Skin epidermis (tissue), 12 donors: ENCODE measurements at regions not wholly inside any gene's neighbourhood (a gene's known extent, or its start where the extent isn't known, plus 50 kb on each side); places are given as distances from the start of the nearest gene placed in this dataset.
"Not testable (repeated sequence)": the region's sequence is repeated elsewhere in the genome, so short reads cannot be mapped to it uniquely, and the experiment has no call there.

Source experiments
- H3K27ac ChIP-seq, 21 experiments: fragments of 200-600 bp; sonication (generic) in 11 of 21; one replicate each; pipeline ENCODE4 v1.5.0; 2020; ENCODE audit warnings: mild to moderate bottlenecking in 3 of 21, inconsistent platforms in 2 of 21, moderate library complexity in 2 of 21
- H3K4me3 ChIP-seq, 7 experiments: fragments of 200-600 bp; sonication (generic) in 2 of 7; one replicate each; pipeline ENCODE4 v1.5.0; 2020; ENCODE audit warnings: inconsistent platforms in 2 of 7, mild to moderate bottlenecking in 2 of 7, moderate library complexity in 1 of 7

GRCh38 chr10:2623675-2624274 lies 443.6 kb upstream of the PFKP start:
- Histone ChIP-seq H3K4me3 (no peak overlapping the region), H3K27ac (no peak overlapping the region)

DNA sequence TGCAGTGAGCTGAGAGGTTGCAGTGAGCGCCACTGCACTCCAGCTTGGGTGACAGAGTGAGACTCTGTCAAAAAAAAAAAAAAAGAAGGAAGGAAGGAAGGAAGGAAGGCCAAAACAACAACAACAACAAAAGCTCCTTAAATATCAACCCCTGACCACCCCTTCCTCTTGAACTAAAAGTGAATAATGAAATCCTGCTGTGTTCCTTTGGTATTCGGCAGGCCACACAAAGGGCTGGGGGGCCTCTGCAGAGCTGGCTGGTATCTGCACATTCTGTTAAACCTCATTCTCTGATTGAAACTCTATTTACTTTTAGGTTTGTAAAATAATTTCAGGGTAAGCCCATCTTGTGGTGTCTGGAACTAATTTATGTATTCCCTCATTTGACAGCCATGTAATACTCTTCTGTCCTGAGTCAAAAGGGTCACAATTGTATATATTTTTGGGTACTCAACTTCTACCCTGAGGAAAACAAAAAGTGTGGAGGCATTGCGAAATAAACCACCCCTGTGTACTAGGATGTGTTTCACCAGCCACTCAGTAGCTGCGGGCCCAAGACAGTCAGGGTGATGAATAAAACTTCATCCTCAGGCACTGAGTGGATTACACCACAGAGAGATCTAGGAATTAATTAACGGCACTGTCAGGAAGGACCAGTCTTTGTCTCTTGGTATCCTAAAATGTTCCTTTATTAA lies 446.4 kb upstream of the PFKP start:
- no peak overlapping the region for H3K27ac ChIP-seq
- H3K4me3 ChIP-seq, result no peak overlapping the region

GRCh38 chr10:2619916-2620315 lies 447.4 kb upstream of the PFKP start:
- no peak overlapping the region for H3K27ac ChIP-seq

GRCh38 chr10:2619472-2619871 lies 447.9 kb upstream of the PFKP start:
- Histone ChIP-seq H3K4me3 (no peak overlapping the region), H3K27ac (no peak overlapping the region)

More at GRCh38 chr10:2619916-2620315, 447.4 kb upstream of the PFKP start:
- H3K4me3 ChIP-seq, result no peak overlapping the region

- H3K4me3 ChIP-seq, result no peak overlapping the region
- no peak overlapping the region for H3K27ac ChIP-seq
Measured at GRCh38 chr10:2618690-2619089, 448.7 kb upstream of the PFKP start.

DNA sequence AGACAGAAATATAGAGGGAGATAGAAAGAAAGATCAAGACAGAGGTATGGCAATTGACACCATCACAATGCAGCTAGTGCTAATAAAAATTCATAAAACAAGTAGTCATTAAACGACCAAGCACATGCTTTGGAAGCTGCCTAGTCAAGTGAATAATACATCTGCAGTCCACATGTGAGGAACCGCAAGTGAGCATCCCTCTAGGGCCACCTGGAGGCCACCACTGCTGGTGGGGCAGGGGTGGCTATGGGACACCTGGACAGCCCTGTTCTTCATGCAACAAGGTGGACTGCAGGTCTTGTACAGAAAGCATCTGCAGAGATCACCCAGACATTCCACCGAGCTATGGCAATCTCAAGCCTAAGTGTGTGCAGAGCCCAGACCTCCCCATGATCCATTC lies 451.1 kb upstream of the PFKP start:
- no peak overlapping the region for H3K4me3 ChIP-seq
- H3K27ac ChIP-seq, result no peak overlapping the region

- Histone ChIP-seq H3K27ac (no peak overlapping the region), H3K4me3 (no peak overlapping the region)
Measured at GRCh38 chr10:2611603-2612002, 455.7 kb upstream of the PFKP start.

DNA sequence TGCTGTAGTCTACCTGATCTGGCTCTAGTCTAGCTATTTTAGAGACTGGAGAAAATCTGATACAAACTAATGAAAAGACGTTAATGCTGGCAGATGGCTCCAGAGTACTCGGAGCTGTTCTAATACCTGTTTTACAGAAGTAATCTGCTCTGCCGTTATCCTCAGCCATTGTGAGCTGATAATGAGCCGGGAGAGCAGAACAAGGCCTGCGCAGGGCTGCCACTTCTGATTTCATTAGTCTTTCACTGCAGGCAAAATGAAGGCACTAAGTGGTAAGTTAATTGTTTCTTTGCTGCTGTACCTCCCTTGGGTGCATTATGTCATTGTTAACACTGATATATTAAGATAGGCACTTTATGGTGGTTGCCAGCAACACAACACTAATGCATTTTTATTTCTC lies 456.4 kb upstream of the PFKP start:
- Histone ChIP-seq H3K27ac (no peak overlapping the region), H3K4me3 (no peak overlapping the region)

- Histone ChIP-seq H3K4me3 (no peak overlapping the region), H3K27ac (no peak overlapping the region)
Measured at GRCh38 chr10:2604891-2605290, 462.5 kb upstream of the PFKP start.

- Histone ChIP-seq H3K4me3 (no peak overlapping the region), H3K27ac (no peak overlapping the region)
Measured at GRCh38 chr10:2599571-2599970, 467.8 kb upstream of the PFKP start.

GRCh38 chr10:2592360-2593160 lies 474.8 kb upstream of the PFKP start:
- H3K27ac ChIP-seq, result no peak overlapping the region

GRCh38 chr10:2589196-2589595 lies 478.2 kb upstream of the PFKP start:
- H3K4me3 ChIP-seq, result no peak overlapping the region
- H3K27ac ChIP-seq, result no peak overlapping the region

More at GRCh38 chr10:2592360-2593160, 474.8 kb upstream of the PFKP start:
- H3K4me3 ChIP-seq, result no peak overlapping the region

- H3K27ac ChIP-seq, result no peak overlapping the region
- H3K4me3 ChIP-seq, result no peak overlapping the region
Measured at GRCh38 chr10:2584385-2584784, 483.0 kb upstream of the PFKP start.

GRCh38 chr10:2576892-2577291 lies 490.5 kb upstream of the PFKP start:
- Histone ChIP-seq H3K4me3 (no peak overlapping the region), H3K27ac (no peak overlapping the region)

DNA sequence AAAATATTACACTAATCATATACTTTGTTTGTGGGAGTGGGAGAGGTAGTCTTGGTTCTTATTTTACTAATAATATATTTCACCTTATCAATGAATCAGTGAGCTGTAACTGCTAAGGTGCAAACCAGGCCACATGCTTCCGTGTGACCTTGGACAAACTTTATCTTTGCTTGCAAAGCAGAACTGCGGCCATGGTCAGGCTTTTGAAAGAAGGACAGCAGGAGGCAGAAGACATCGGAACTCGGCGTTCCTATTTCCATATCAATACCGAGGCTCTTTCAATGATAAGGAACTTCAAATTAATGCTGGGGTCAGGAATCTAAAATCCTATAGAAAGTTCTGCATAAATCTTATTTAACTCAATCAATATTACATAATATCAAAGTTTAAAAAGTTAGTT lies 491.9 kb upstream of the PFKP start:
- H3K27ac ChIP-seq, result no peak overlapping the region
- no peak overlapping the region for H3K4me3 ChIP-seq

GRCh38 chr10:2572611-2573010 lies 494.7 kb upstream of the PFKP start:
- no peak overlapping the region for H3K27ac ChIP-seq

GRCh38 chr10:2556883-2557282 lies 510.5 kb upstream of the PFKP start:
- H3K4me3 ChIP-seq, result no peak overlapping the region
- no peak overlapping the region for H3K27ac ChIP-seq

More at GRCh38 chr10:2572611-2573010, 494.7 kb upstream of the PFKP start:
- H3K4me3 ChIP-seq, result no peak overlapping the region

GRCh38 chr10:2548071-2548470 lies 519.3 kb upstream of the PFKP start:
- Histone ChIP-seq H3K4me3 (no peak overlapping the region), H3K27ac (no peak overlapping the region)

DNA sequence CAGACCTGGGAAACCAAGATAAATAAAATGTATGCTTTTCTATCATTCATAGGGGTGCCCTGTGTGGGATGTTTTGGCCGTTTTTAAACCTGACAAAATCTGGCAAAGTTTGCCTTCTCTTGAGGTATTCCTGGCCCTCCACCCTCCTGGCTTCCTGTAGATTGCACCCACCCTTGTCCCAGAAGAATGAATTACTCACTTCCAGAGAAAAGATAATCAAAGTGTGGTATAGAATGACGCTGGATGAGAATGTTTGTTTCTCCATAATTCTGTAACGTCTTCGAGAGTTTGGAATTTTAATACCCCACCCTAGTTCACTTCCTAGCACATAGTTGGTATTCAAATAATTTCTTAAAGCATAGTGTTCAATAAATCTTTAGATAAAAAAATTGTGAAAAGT lies 519.7 kb upstream of the PFKP start:
- Histone ChIP-seq H3K27ac (no peak overlapping the region), H3K4me3 (no peak overlapping the region)

DNA sequence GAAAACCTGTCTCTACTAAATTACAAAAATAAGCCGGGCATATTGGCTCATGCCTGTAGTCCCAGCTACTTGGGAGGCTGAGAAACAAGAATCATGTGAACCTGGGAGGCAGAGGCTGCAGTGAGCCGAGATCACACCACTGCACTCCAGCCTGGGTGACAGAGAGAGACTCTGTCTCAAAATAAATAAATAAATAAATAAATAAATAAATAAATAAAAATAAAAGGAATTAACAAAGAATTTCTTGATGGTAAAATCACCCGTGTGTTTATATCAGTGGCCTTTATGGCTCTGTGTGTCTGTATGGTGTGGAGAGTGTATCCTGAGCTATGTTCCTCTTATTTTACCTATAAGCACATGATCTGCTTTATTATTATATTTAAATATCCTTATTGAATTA lies 520.5 kb upstream of the PFKP start:
- H3K27ac ChIP-seq, H3K4me3 ChIP-seq: not testable (repeated sequence)

GRCh38 chr10:2543974-2544373 lies 523.4 kb upstream of the PFKP start:
- H3K4me3 ChIP-seq, result no peak overlapping the region
- H3K27ac ChIP-seq, result no peak overlapping the region
